HG03457 (cell line): ENCODE measurements at regions not wholly inside any gene's neighbourhood (a gene's known extent, or its start where the extent isn't known, plus 50 kb on each side); places are given as distances from the start of the nearest gene placed in this dataset.

Experiments used
- ATAC-seq: cut with Tn5 transposase; IDR thresholded peaks from one replicate; pipeline ENCODE4 v1.9.1; 2021; ENCODE audit warnings: moderate number of reproducible peaks; ENCODE audit not compliant: unreplicated experiment

DNA sequence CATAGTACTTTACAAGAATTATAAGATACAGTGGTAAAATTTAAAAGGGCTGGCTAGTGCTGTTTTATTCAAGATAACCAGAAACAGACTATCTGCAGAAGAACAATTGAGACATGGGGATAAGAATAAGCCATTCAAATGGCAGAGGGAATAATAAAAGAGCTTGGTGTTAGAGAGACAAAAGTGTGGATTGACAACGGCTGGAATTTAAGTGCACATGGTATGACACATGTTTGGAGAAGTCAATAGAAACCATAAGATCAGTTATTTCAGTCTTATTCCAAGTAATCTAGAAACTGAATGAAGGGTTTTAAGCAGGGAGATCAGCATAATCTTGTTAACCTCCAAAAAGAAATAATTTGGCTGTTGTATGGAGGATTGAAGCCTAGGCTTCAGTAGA is 1205.5 kb upstream of the CITED2 start:
- no peak for ATAC-seq

DNA sequence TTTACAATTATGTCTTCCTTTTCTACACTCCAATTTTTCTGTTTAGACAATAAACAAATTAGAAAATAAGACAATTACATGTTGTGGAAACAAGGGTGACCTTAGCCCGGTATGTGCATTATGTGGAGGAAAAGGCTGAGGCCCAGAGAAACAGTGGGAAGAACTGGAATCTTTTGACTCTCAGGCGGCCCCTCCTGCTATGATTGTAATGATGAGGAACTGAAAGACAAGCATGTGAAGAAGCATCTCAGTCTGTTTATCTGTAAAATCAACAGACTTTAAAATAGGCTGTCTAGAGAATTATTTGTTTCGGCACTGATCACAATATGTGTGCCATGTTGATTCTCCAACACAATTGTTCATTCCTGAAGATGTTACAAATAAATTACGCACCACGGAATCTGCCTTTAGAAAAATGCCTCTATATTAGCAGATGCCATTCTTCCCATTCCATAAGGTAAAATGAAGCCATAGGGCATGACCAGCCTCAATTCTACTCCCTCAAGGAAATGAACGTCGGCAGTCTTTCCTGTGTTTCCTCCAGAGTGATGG is 1201.6 kb upstream of the CITED2 start:
- no peak for ATAC-seq

DNA sequence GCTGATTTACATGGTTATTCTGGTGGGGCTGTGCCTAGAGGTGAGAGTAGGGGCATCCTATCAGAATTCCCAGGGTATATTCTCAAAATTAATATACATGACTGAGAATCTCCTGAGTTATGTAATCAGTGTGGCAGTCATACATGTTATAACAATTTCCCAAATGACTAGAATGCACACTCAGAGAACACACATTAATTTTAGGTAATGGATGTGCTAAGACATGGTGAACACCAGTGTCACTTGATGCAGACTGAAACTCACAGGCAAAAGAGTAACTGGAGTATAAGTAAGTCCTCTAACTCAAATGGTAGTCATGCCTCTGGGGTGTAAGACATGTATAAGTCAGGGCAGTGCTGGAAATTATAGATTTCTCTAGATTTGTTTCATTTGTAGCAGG is 1198.4 kb upstream of the CITED2 start:
- ATAC-seq, result no peak

DNA sequence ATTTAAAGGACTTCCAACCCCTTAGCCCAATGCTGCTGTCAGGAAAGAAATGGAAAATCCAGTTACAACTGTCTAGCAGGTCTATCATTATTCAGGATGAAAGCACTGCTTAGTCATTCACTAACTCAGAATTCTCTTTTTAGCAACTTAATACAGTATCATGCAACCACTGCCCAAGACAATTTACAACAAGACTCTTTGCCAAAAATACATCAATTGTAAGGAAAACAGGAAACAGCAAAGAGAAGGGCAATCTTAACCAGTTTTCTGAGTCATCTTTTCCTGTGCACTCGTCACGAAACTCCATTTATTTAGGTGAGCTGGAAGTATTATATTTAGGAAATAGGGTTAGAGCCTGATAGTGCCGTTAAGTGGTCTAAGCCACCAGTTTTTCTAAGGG is 1197.7 kb upstream of the CITED2 start:
- ATAC-seq, result no peak

DNA sequence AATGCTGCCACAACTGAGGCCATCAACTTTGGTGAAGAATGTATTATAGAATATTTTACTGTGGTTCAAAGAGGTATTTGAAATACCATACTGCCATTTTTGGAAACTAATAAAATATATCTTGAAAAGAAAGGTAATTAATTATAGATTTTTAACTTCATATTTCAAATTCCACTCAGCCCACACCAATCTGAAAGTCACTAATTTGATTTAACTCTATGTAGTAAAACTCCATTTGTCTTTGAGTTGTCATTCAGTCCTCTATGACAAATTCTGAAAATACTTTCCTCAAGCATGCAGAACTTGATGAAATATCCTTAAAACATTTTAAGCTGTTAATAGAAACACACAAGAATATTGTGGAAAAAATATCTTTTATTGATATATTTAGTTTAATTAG is 1196.7 kb upstream of the CITED2 start:
- ATAC-seq, result no peak

DNA sequence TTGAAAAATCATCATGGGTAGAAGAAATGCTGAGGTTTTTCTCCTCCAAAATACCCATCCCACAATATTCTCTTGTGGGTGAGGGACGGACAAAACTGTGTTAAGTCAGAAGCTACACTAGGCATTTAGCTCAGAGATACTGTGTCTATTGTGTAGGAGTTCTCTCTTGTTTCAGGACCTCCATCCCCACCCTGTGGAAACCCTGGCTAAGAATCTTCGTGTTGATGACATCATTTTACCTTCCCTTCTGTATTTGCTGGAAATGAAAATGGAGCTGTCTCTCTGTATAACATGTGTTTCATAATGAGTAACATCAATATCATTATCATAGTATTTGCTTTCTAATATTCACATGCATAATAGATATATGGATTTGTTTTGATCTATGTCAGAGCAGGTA is 1193.0 kb upstream of the CITED2 start:
- no peak for ATAC-seq

DNA sequence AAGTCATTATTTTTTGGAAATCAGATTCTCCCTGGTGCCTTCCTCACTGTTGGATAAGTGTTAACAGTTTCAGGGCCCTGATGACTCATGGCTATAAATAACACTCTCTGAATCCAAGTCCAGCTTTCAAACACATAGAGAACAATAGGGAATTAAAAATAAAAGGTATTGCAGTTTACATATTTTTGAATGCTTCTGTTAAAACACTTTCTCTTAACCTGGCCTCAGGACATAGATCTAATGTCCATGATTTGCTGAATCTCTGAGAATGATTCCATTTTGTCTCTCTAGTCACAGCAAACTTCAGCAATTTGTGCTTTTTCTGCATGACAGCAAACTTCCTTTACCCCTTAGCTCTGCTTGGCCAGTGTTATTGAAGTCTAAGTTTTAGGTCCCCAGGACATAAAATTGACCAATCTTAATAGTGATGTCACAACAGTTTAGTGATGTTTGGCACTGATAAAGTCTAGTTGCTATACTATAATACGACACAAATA is 1192.4 kb upstream of the CITED2 start:
- no peak for ATAC-seq

DNA sequence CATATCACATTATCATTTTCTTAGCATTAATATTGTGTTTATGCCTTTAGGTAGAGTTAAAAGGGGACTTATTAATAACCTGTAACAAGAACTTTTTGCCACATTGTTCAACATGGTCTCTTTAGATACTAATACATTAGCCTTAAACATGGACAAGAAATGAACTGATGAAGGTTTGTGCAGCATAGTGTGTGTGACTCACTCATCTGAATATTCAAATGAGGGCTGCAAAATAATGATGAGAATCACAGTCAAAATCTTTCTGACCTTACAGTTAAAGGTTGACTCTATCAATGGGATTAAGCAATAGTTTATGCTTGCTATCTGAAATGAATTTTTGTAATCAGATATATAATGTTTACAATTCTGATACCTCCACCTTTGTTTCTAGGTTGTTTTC is 1189.3 kb upstream of the CITED2 start:
- no peak for ATAC-seq

DNA sequence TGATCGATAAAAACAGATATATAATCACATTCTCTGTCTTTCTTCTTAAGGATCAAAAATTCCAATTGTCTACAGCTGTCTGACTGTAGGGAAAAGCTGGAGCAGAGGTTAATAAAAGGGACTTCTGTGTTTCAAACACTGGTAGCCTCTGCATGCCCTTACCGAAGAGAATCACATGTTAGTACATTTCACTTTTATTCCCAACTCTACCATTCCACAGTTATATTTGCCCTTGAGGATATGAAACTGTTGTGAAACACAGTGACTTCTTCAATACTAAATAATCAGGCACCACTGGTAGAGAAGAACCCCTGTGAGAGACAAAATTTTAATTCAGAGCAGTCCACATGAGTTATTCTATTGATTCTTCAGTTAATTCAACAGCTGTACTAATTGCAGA is 1187.3 kb upstream of the CITED2 start:
- ATAC-seq, result no peak

DNA sequence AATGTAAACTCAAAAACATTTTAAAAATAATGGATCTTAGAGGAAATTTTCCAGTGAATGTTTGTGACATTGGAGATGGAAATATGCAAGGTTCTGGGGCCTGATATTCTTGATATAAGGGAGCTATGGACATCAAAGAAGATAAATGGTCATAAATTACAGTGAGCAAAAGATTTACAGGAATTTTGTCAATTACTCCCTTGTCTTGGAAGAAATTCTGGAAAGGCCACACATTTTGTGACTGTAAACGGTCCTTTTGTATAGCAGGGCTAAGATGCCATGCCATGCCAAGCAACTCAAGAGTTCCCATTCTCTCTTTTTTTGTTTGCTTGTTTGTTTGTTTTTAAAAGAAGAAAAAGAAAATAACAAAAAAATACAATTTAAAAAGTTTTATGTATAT is 1186.2 kb upstream of the CITED2 start:
- ATAC-seq, result no peak

DNA sequence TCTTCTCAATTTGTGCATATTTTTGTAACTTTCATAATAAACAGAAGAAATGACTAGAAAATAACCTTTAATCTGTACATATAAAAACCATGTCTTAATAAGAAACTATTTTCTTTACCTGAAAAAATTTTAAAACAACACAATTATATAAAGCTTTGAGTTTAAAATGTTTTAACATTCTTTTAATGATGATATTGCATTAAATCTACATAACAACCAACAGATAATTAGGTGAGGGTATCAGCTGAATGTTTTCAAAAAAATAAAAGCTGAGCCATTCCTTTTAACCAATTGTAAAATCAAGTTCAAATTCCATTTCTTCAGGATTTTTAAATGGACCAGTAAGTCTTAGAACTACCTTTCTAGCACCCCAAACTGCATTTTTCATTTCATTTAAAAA is 1185.0 kb upstream of the CITED2 start:
- no peak for ATAC-seq

DNA sequence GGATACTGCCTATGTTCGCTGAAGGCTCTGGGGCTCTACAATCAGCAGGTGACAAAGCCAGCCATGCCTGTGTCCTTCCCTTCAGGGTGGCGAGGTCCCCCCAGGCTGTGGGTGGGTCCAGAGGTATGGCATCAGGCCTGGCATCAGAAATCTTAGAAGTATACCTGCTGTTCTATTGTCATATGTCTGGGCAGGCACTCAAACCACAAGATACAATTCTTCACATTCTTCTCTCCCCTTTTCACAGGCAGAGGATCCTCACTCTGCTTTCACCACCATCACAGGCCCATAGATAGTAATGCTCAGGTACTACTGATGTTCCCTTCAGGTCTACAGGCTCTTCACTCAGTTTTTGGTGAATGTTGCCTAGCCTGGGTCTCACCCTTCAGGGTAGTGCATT is 1180.0 kb upstream of the CITED2 start:
- no peak for ATAC-seq

DNA sequence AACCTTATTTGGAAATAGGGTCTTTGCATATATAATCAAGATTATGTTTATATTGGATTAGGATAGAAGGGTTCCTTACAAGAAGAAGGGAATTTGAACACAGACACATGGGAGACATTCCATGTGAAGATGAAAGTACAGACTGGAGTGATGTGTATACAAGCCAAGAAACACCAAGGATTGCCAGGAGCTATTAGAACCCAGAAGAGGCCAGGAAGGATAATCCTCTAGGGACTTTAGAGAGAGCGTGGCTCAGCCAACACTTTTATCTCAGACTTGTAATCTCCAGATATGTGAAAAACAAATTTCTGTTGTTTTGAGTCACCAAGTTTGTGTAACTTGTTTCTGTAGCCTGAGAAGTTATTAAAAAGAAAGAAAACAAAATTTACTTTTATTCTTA is 1173.9 kb upstream of the CITED2 start:
- no peak for ATAC-seq

DNA sequence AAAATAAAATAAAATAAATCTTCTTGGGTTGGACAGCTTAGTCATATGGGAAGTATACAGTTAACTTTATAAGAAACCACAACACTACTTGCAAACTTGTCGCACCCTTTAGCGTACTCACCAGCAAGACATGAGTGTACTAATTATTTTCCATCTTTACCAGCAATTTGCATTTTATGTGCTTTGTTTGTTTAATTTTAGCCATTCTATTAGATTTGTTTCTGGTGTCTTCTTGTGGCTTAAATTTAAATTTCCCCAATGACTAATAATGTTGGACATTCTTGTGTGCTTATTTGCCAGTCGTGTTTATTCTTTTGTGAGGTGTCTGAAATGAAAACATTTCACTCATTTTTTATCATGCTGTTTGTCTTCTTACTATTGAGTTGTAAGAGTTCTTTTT is 1172.2 kb upstream of the CITED2 start:
- ATAC-seq, result no peak

DNA sequence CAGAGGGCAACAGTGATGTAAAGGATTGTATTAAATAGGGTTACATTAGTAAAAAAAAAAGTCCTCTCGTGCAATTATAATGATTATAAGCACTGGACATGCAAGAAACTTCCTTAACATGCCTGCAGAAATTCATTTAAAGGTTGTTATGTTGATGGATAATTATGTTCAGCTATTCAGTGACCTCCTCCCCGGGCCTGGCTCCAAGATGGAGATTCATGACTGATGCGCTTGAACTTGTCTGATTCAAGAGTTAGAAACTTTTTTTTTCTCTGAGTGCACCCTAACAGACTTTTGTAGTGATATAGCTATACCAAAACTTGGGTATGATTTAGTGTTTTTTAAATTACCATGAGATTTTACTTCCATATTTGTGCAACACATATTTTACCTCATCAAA is 1170.0 kb upstream of the CITED2 start:
- no peak for ATAC-seq

DNA sequence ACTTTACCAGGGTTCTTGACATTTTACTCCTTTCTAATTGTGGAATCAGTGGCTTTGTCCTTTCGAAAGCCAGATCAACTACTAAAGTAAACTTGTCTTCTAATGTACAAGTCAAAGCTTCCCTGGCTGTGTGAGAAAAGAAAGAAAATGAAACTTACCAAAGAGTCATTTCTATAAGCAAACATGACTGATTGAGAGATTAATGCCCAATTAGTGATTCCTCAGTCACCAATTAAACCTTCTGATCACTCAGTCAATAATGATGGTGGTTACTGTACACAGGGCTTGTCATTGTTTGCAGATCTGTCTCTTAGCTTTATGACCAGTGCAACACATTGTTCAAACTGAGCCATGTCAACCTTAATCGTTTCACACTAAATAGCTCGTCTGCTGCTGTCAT is 1168.4 kb upstream of the CITED2 start:
- no peak for ATAC-seq

DNA sequence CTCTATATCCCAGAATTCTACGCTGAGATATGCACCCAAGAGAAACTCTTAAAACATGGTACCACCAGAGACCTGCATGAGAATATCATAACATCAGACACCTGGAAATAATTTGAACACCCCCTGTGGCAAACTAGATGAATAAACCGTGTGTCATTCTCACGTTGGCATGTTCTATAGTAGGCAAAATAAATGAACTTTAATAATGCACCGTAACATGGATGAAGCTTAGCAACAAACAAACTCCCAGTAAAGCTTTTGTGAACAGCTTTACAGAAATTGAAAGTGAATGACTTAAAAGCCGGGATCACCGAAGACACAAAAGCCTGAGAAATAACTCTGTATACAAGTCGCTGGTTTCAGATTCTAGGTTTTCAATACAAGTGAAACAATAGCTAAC is 1166.8 kb upstream of the CITED2 start:
- no peak for ATAC-seq

DNA sequence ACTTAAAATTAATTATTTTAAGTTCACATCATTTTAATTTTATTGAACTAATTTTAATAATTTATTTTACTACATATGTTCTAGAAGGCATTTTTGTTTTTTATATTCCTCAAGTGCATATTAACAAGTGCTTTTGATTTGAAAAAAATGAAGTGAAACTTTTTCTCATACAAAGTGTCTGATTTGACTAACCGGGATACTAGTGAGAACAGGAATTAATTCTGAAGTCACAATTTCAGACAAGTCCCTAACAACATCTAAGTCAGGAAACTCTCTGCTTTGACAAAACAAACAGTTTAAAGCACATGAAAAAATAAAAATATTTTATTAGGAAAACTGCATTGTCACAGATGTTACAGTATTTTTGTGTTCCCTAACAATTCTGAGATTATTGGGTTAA is 1166.3 kb upstream of the CITED2 start:
- ATAC-seq, result no peak

DNA sequence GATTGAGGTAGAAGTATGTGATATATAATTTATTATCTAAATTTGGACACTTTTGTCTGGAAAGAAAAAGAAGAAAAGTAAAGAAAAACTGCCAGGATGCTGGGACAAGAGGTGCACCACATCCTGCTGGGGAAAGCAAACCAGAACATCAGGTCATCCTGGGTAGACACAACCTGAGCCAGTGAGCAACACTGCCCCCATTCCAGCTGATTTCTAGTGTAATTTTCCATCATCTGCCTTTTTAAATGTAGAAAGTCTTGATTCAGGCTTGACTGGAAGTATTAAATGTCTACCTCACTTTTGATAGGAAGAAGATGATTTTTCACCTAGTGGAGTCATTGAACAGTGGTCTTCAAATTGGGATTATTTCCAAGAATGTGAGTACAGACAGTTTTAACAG is 1164.5 kb upstream of the CITED2 start:
- ATAC-seq, result no peak

DNA sequence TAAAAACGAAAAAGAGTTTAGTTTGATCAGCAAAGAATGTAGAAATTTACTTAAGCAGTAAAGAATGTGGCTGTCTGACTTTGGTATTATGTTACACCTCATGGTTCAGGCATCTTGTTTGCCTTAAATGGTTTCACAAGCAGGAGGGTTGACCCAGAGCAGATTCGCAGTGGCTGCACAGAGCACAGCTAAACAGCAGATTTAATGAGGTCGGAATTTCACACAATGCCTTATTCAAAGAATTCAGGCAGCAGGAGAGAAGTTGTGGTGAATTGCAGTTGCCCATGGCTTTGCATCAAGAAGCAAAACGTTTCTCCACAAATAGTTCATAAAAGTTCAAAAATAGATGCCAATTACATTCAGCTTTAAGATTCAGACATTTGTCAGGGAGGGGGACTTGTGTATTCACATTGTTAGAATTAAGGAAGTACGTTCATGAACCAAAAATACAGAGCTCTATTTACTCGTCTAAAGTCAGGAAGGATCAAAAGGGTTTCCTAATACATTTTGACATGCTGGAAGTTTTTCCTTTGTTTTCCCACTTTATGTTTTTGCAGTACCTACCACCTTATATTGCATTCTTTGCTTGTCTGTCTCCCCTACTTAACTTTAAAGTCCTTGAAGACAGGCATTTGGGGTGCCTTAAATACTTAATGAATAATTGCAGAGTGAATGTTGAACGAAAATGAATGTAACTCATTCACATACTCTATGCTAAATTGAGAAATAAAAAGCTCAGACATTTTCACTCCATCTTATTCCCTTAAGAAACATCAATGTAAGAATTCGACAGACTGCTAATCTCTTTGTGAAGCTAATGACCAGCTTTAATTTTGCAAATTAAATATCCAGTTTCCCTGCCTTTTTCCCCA is 1163.6 kb upstream of the CITED2 start:
- ATAC-seq, result no peak

DNA sequence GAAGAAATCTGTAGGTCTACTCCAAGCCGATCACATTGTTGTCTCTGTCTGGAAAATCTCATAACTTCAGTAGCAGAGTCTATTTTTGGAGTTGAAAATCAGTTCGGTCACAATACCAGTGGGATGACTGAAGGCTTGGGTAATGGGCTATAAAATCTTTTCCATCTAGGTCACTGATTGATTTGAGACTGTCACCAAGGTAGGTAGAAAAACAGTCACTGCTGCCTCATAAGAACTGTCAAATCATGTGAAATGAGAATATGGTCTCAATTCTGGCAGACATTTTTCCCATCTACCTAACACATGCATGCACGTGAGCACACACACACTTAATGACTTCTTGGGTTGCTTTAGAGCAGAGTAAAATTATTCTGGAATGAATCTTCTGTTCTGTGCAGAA is 1162.8 kb upstream of the CITED2 start:
- no peak for ATAC-seq

DNA sequence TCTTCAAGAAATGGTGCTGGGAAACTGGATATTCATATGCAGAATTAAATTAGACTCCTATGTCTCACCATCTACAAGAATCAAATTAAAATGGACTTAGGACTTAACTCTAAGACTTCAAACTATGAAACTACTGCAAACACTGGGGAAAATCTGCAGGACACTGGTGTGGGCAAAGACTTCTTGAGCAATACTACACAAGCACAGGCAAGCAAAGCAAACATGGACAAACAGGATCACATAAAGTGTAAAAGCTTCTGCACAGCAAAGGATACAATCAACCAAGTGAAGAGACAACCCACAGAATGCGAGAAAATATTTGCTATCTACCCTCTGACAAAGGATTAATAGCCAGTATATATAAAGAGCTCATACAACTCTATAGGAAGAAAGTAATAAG is 1161.1 kb upstream of the CITED2 start:
- no peak for ATAC-seq

DNA sequence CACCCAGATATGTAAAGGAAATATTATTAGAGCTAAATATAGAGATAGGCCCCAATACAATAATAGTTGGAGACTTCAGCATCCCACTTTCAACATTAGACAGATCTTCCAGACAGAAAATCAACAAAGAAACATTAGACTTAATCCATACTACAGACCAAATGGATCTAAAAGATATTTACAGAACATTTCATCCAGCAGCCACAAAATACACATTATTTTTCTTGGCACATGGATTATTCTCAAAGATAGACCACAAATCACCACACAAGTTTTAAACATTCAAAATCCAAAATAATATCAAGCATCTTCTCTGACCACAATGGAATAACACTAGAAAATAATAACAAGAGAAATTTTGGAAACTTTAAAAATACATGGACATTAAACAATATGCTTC is 1159.1 kb upstream of the CITED2 start:
- ATAC-seq, result no peak
